GM12872 (cell line): ENCODE measurements at regions not wholly inside any gene's neighbourhood (a gene's known extent, or its start where the extent isn't known, plus 50 kb on each side); places are given as distances from the start of the nearest gene placed in this dataset.

Source experiments
- CTCF ChIP-seq: IDR thresholded peaks from 3 replicates; pipeline ENCODE4 v1.5.1; 2011; ENCODE audit warnings: low read depth, mild to moderate bottlenecking, low read length, moderate library complexity; ENCODE audit not compliant: insufficient read depth

GRCh38 chr9:119861842-119862241 lies 492.6 kb upstream of the BRINP1 start:
- no peak for TF ChIP-seq CTCF

GRCh38 chr9:119859128-119859527 lies 489.9 kb upstream of the BRINP1 start:
- no peak for TF ChIP-seq CTCF

- no peak for TF ChIP-seq CTCF
Observed at GRCh38 chr9:119853126-119853525, 483.9 kb upstream of the BRINP1 start.

GRCh38 chr9:119852390-119852789 lies 483.2 kb upstream of the BRINP1 start:
- no peak for TF ChIP-seq CTCF

- no peak for TF ChIP-seq CTCF
Observed at GRCh38 chr9:119844431-119844830, 475.2 kb upstream of the BRINP1 start.

- no peak for TF ChIP-seq CTCF
Observed at GRCh38 chr9:119841016-119841415, 471.8 kb upstream of the BRINP1 start.

GRCh38 chr9:119839888-119840287 lies 470.7 kb upstream of the BRINP1 start:
- no peak for TF ChIP-seq CTCF

GRCh38 chr9:119838210-119838609 lies 469.0 kb upstream of the BRINP1 start:
- no peak for TF ChIP-seq CTCF
